ENCODE measurements at regions not wholly inside any gene's neighbourhood (a gene's known extent, or its start where the extent isn't known, plus 50 kb on each side); places are given as distances from the start of the nearest gene placed in this dataset.

- no peaks in the 10 kb centered on the region for H3K4me1 Mint-ChIP-seq
- H3K4me3 Mint-ChIP-seq, result no peak overlapping the region
- Histone ChIP-seq H3K27ac (ENCODE audit: low read depth in 1 of 2, low read length in 2 of 2) (no peak overlapping the region), H3K4me3 (replicated peaks in 1 of 3; ENCODE audit: low read depth in 2 of 3, low read length in 3 of 3) (no peak overlapping the region), H4K20me1 (ENCODE audit: insufficient read depth, low read length) (no peaks in the 10 kb centered on the region), H3K9me3 (replicated peaks in 1 of 2; ENCODE audit: control insufficient read depth in 1 of 2, insufficient read depth in 1 of 2, low read length in 2 of 2) (no peaks in the 10 kb centered on the region), H3K9ac (ENCODE audit: insufficient read depth, low read length, poor library complexity, severe bottlenecking) (no peak overlapping the region), H3K36me3 (replicated peaks in 1 of 2; ENCODE audit: control insufficient read depth in 1 of 2, insufficient read depth in 2 of 2, low read length in 2 of 2) (no peaks in the 10 kb centered on the region), H2AFZ (ENCODE audit: insufficient read depth, low read depth, low read length, poor library complexity, severe bottlenecking) (no peak overlapping the region), H3K79me2 (ENCODE audit: insufficient read depth, low read length) (no peaks in the 10 kb centered on the region), H3K27me3 (ENCODE audit: control insufficient read depth in 2 of 2, insufficient read depth in 2 of 2, low read length in 2 of 2) (no peaks in the 10 kb centered on the region), H3K4me2 (replicated peaks; ENCODE audit: extremely low read depth, low read length, poor library complexity, severe bottlenecking) (no peak overlapping the region), H3K4me1 (ENCODE audit: control insufficient read depth in 1 of 2, insufficient read depth in 2 of 2, low read length in 2 of 2) (no peaks in the 10 kb centered on the region)
- TF ChIP-seq, protein P1, sequence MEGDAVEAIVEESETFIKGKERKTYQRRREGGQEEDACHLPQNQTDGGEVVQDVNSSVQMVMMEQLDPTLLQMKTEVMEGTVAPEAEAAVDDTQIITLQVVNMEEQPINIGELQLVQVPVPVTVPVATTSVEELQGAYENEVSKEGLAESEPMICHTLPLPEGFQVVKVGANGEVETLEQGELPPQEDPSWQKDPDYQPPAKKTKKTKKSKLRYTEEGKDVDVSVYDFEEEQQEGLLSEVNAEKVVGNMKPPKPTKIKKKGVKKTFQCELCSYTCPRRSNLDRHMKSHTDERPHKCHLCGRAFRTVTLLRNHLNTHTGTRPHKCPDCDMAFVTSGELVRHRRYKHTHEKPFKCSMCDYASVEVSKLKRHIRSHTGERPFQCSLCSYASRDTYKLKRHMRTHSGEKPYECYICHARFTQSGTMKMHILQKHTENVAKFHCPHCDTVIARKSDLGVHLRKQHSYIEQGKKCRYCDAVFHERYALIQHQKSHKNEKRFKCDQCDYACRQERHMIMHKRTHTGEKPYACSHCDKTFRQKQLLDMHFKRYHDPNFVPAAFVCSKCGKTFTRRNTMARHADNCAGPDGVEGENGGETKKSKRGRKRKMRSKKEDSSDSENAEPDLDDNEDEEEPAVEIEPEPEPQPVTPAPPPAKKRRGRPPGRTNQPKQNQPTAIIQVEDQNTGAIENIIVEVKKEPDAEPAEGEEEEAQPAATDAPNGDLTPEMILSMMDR (IDR thresholded peaks at IDR 0.05), result no peak
- DNase-seq, result no peak
- H3K27me3 Mint-ChIP-seq (ENCODE audit: low read depth in 3 of 3), result peaks cover 0 to 4% (median 1%) of the 10 kb centered on the region in 3 donors
- no peaks in the 10 kb centered on the region for H3K36me3 Mint-ChIP-seq
- intact Hi-C loops (cut with micrococcal nuclease), result no loop called here
- no peak overlapping the region for H3K27ac Mint-ChIP-seq
- H3K9me3 Mint-ChIP-seq, result peaks cover 0 to 3% (median 0%) of the 10 kb centered on the region in 7 donors
These were observed 123.4 kb upstream of the SFRP2 start for GRCh38 chr4:153912301-153912700.

GRCh38 chr4:153909672-153910071, 120.8 kb upstream of the SFRP2 start:
- intact Hi-C loops (cut with micrococcal nuclease), result no loop called here
- H3K36me3 Mint-ChIP-seq, result no peaks in the 10 kb centered on the region

More at GRCh38 chr4:153909672-153910071, 120.8 kb upstream of the SFRP2 start:
- peaks cover 2 to 7% (median 4%) of the 10 kb centered on the region in 3 donors for H3K27me3 Mint-ChIP-seq (ENCODE audit: low read depth in 3 of 3)
- H3K9me3 Mint-ChIP-seq, result peaks cover 0 to 3% (median 0%) of the 10 kb centered on the region in 7 donors
- Histone ChIP-seq H3K36me3 (replicated peaks in 1 of 2; ENCODE audit: control insufficient read depth in 1 of 2, insufficient read depth in 2 of 2, low read length in 2 of 2) (no peaks in the 10 kb centered on the region), H3K4me1 (ENCODE audit: control insufficient read depth in 1 of 2, insufficient read depth in 2 of 2, low read length in 2 of 2) (no peaks in the 10 kb centered on the region), H3K79me2 (ENCODE audit: insufficient read depth, low read length) (no peaks in the 10 kb centered on the region), H4K20me1 (ENCODE audit: insufficient read depth, low read length) (no peaks in the 10 kb centered on the region), H2AFZ (ENCODE audit: insufficient read depth, low read depth, low read length, poor library complexity, severe bottlenecking) (no peak overlapping the region), H3K9ac (ENCODE audit: insufficient read depth, low read length, poor library complexity, severe bottlenecking) (no peak overlapping the region), H3K4me3 (replicated peaks in 1 of 3; ENCODE audit: low read depth in 2 of 3, low read length in 3 of 3) (no peak overlapping the region), H3K27me3 (ENCODE audit: control insufficient read depth in 2 of 2, insufficient read depth in 2 of 2, low read length in 2 of 2) (no peaks in the 10 kb centered on the region), H3K27ac (ENCODE audit: low read depth in 1 of 2, low read length in 2 of 2) (no peak overlapping the region), H3K4me2 (replicated peaks; ENCODE audit: extremely low read depth, low read length, poor library complexity, severe bottlenecking) (no peak overlapping the region), H3K9me3 (replicated peaks in 1 of 2; ENCODE audit: control insufficient read depth in 1 of 2, insufficient read depth in 1 of 2, low read length in 2 of 2) (no peaks in the 10 kb centered on the region)
- no peak for DNase-seq
- H3K4me3 Mint-ChIP-seq, result no peak overlapping the region
- no peak overlapping the region for H3K27ac Mint-ChIP-seq
- no CpG with 5 or more reads among the region's 1 CpG for WGBS (ENCODE audit: insufficient coverage)
- no peaks in the 10 kb centered on the region for H3K4me1 Mint-ChIP-seq
- TF ChIP-seq, protein P1 (IDR thresholded peaks at IDR 0.05), result no peak
